ENCODE measurements at regions not wholly inside any gene's neighbourhood (a gene's known extent, or its start where the extent isn't known, plus 50 kb on each side); places are given as distances from the start of the nearest gene placed in this dataset.
"Not testable (repeated sequence)": the region's sequence is repeated elsewhere in the genome, so short reads cannot be mapped to it uniquely, and the experiment has no call there.

DNA sequence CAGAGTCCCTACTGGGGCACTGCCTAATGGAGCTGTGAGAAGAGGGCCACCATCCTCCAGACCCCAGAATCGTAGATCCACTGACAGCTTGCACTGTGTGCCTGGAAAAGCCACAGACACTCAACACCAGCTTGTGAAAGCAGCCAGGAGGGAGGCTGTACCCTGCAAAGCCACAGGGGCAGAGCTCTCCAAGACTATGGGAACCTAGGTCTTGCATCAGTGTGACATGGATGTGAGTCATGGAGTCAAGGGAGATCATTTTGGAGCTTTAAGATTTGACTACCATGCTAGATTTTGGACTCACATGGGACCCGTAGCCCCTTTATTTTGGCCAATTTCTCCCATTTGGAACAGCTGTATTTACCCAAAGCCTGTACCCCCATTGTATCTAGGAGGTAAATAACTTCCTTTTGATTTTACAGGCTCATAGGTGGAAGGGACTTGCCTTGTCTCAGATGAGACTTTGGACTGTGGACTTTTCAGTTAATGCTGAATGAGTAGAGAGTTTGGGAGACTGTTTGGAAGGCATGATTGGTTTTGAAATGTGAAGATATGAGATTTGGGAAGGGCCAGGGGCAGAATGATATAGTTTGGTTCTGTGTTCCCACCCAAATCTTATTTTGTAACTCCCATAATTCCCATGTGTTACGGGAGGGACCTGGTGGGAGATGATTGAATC is 734.6 kb downstream of the USP25 start:
- TF ChIP-seq EZH2phosphoT487 (IDR thresholded peaks at IDR 0.05; ENCODE audit: insufficient read depth, low read depth); EZH2 (IDR thresholded peaks at IDR 0.05; ENCODE audit: insufficient read depth, poor library complexity, severe bottlenecking): not testable (repeated sequence)

Data from GM23248 (cell line).